ENCODE measurements at regions not wholly inside any gene's neighbourhood (a gene's known extent, or its start where the extent isn't known, plus 50 kb on each side); places are given as distances from the start of the nearest gene placed in this dataset.

DNA sequence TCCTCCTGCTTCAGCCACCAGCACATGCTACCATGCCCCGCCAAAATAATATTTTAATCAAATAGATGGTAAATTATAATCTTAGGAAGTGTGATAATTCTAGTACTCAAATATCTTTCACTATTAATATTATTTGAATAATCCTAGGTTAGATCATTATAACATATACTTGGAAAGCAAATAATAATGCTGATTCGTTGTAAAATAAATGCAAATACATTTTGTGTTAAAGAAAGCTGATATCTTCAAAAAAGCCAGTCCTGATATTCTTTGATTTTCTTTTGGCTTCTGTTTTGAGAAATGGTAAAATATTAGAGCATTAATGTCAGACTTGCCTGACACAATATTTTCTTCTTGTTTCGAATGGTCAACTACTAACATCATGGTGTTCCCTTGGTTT, 116.3 kb upstream of the ADAMTS5 start:
- TF ChIP-seq, protein P1, sequence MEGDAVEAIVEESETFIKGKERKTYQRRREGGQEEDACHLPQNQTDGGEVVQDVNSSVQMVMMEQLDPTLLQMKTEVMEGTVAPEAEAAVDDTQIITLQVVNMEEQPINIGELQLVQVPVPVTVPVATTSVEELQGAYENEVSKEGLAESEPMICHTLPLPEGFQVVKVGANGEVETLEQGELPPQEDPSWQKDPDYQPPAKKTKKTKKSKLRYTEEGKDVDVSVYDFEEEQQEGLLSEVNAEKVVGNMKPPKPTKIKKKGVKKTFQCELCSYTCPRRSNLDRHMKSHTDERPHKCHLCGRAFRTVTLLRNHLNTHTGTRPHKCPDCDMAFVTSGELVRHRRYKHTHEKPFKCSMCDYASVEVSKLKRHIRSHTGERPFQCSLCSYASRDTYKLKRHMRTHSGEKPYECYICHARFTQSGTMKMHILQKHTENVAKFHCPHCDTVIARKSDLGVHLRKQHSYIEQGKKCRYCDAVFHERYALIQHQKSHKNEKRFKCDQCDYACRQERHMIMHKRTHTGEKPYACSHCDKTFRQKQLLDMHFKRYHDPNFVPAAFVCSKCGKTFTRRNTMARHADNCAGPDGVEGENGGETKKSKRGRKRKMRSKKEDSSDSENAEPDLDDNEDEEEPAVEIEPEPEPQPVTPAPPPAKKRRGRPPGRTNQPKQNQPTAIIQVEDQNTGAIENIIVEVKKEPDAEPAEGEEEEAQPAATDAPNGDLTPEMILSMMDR (IDR thresholded peaks at IDR 0.05; ENCODE audit: insufficient read depth, low read depth, low read length) = no peak
- TF ChIP-seq EZH2 (IDR thresholded peaks at IDR 0.05; ENCODE audit: insufficient read depth, low read length) = no peak
